ENCODE measurements at regions not wholly inside any gene's neighbourhood (a gene's known extent, or its start where the extent isn't known, plus 50 kb on each side); places are given as distances from the start of the nearest gene placed in this dataset.
A peak's percentile ranks its signal among the peaks of the same experiment; 100 is the strongest.

- TF ChIP-seq RBAK (CRISPR knock-in tag; IDR thresholded peaks at IDR 0.05) = no peak
- TF ChIP-seq THAP7 (CRISPR knock-in tag; IDR thresholded peaks at IDR 0.05) = no peak
- no peak for TF ChIP-seq POGZ (CRISPR knock-in tag; IDR thresholded peaks at IDR 0.05)
These were observed 292.7 kb downstream of the ACTR3B start (continued) for GRCh38 chr7:153052206-153052605.

- no peaks in the 10 kb centered on the region for H3K79me2 ChIP-seq (ENCODE audit: insufficient read depth, low read length)
- no peak overlapping the region for H3K4me3 ChIP-seq (replicated peaks in 1 of 3; ENCODE audit: insufficient read depth in 1 of 3, low read depth in 2 of 3, low read length in 3 of 3)
- no peak overlapping the region for H3K4me2 ChIP-seq (ENCODE audit: low read depth, low read length)
- ChIA-PET CTCF (ENCODE audit: low intra/inter-chr PET ratio, low total read pairs) (no interaction called here), POLR2A (no interaction called here)
- H3K9me3 ChIP-seq (ENCODE audit: low read length) = no peaks in the 10 kb centered on the region
- WGBS (ENCODE audit: low lambda C conversion rate) = 9% methylated on average over 12 of the region's 13 CpGs
- in situ Hi-C loops (cut with HindIII; ENCODE audit: extremely low pct_ligation_motif_present, low pct_unique_long_range_greater_than_20kb) (no loop called here), intact Hi-C loops (cut with micrococcal nuclease; ENCODE audit: unreplicated experiment) (no loop called here)
- no peaks in the 10 kb centered on the region for H4K20me1 ChIP-seq (ENCODE audit: insufficient read depth, low read length)
- H3K27ac ChIP-seq (ENCODE audit: extremely low read length, insufficient read depth, low read length) = no peak overlapping the region
- H3K9ac ChIP-seq (ENCODE audit: insufficient read depth, low read depth, low read length) = no peak overlapping the region
- BruUV-seq (replicated peaks) = no TSS peak
- peaks cover 7% of the 10 kb centered on the region for H3K4me1 ChIP-seq (ENCODE audit: insufficient read depth, low read length)
- H3K36me3 ChIP-seq (replicated peaks in 1 of 2; ENCODE audit: control insufficient read depth in 1 of 2, insufficient read depth in 2 of 2, low read length in 2 of 2) = no peaks in the 10 kb centered on the region
- peaks cover 0 to 4% of the 10 kb centered on the region in 2 experiments; a peak in 2 of 5 replicates for H3K27me3 ChIP-seq (ENCODE audit: control insufficient read depth in 1 of 2, insufficient read depth in 2 of 2, low read length in 2 of 2)
- FAIRE-seq (no peak), ATAC-seq (peak; percentile 48; the same call in 2 of the 3 replicates), DNase-seq (ENCODE audit: low spot score) (peak; percentile 3)
- H2AFZ ChIP-seq (ENCODE audit: low read length) = no peak overlapping the region
- TF ChIP-seq KLF6 (CRISPR knock-in tag; IDR thresholded peaks at IDR 0.05) = peak; percentile 37; the same call in 1 of the 2 replicates
- no peak for TF ChIP-seq POGK (CRISPR knock-in tag; conservative IDR thresholded peaks at IDR 0.05)
- peak; percentile 68; the same call in 1 of the 2 replicates for TF ChIP-seq ZNF441 (CRISPR knock-in tag; IDR thresholded peaks at IDR 0.05; ENCODE audit: borderline replicate concordance)
- TF ChIP-seq TEAD3 (CRISPR knock-in tag; optimal IDR thresholded peaks at IDR 0.05; ENCODE audit: borderline replicate concordance) = peak; percentile 22
- TF ChIP-seq MAFF (IDR thresholded peaks at IDR 0.05; ENCODE audit: low read depth, low read length) = no peak
- no peak for TF ChIP-seq ZIK1 (CRISPR knock-in tag; IDR thresholded peaks at IDR 0.05; ENCODE audit: borderline replicate concordance, low read depth)
- 0 out of 2 replicates have a peak, but pooled peaks have one; percentile 64 for TF ChIP-seq HES4 (CRISPR knock-in tag; IDR thresholded peaks at IDR 0.05; ENCODE audit: borderline replicate concordance)
- 0 out of 2 replicates have a peak, but pooled peaks have one; percentile 71 for TF ChIP-seq ZBTB1 (CRISPR knock-in tag; IDR thresholded peaks at IDR 0.05; ENCODE audit: borderline replicate concordance)
- TF ChIP-seq ZSCAN9 (CRISPR knock-in tag; IDR thresholded peaks at IDR 0.05; ENCODE audit: borderline replicate concordance) = peak; percentile 69; the same call in 1 of the 2 replicates
- peak; percentile 56; the same call in 1 of the 2 replicates for TF ChIP-seq HBP1 (CRISPR knock-in tag; IDR thresholded peaks at IDR 0.05; ENCODE audit: low read depth)
- no peak for TF ChIP-seq BATF2 (CRISPR knock-in tag; IDR thresholded peaks at IDR 0.05)
- 0 out of 2 replicates have a peak, but pooled peaks have one; percentile 15 for TF ChIP-seq RXRB (CRISPR knock-in tag; IDR thresholded peaks at IDR 0.05; ENCODE audit: borderline replicate concordance)
These were observed 302.5 kb downstream of the ACTR3B start for GRCh38 chr7:153061910-153062528.
